GM12878 (cell line): ENCODE measurements at regions not wholly inside any gene's neighbourhood (a gene's known extent, or its start where the extent isn't known, plus 50 kb on each side); places are given as distances from the start of the nearest gene placed in this dataset.
"Not testable (repeated sequence)": the region's sequence is repeated elsewhere in the genome, so short reads cannot be mapped to it uniquely, and the experiment has no call there.

Source experiments
- CEBPB ChIP-seq, 2 experiments: fragments of 150-350 bp in 1 of 2; IDR thresholded peaks; 2 replicates each; pipeline ENCODE4 v1.6.1; 2012 to 2014; ENCODE audit warnings: low read depth in 2 of 2, low read length in 2 of 2, borderline replicate concordance in 1 of 2, inconsistent platforms in 1 of 2
- CHD2 ChIP-seq: IDR thresholded peaks from 2 replicates; pipeline ENCODE4 v1.6.1; 2011; ENCODE audit warnings: low read depth, low read length, improper control_type of control experiment, borderline replicate concordance
- JUNB ChIP-seq: IDR thresholded peaks from 2 replicates; pipeline ENCODE4 v1.6.1; 2016; ENCODE audit warnings: antibody characterized with exemption, mild to moderate bottlenecking
- KDM1A ChIP-seq: fragments of 200-600 bp; sonication (generic); IDR thresholded peaks from 2 replicates; pipeline ENCODE4 v1.6.1; 2016; ENCODE audit warnings: borderline replicate concordance
- NBN ChIP-seq: fragments of 450-650 bp; IDR thresholded peaks from 2 replicates; pipeline ENCODE4 v1.6.1; 2016
- NFYB ChIP-seq: IDR thresholded peaks from 2 replicates; pipeline ENCODE4 v1.6.1; 2011; ENCODE audit warnings: low read depth, mild to moderate bottlenecking, low read length, improper control_type of control experiment, moderate library complexity; ENCODE audit not compliant: insufficient read depth
- RCOR1 ChIP-seq: conservative IDR thresholded peaks from 2 replicates; pipeline ENCODE4 v1.6.1; 2012; ENCODE audit warnings: low read depth, low read length, improper control_type of control experiment
- SMC3 ChIP-seq: IDR thresholded peaks from 2 replicates; pipeline ENCODE4 v1.6.1; 2011; ENCODE audit warnings: low read length, improper control_type of control experiment, borderline replicate concordance
- STAT1 ChIP-seq: fragments of 450-650 bp; conservative IDR thresholded peaks from 2 replicates; pipeline ENCODE4 v1.6.1; 2014; ENCODE audit warnings: antibody characterized with exemption, mild to moderate bottlenecking
- ZNF24 ChIP-seq: fragments of 450-650 bp; IDR thresholded peaks from 2 replicates; pipeline ENCODE4 v1.6.1; 2017; ENCODE audit warnings: antibody characterized with exemption, mild to moderate bottlenecking
- TF ChIP-seq, protein P1 (sequence below): IDR thresholded peaks from 2 replicates; pipeline ENCODE4 v1.6.1; 2012; ENCODE audit warnings: low read depth, low read length, improper control_type of control experiment
- TF ChIP-seq, protein P2 (sequence below), 3 experiments: IDR thresholded peaks in 2 of 3; conservative IDR thresholded peaks in 1 of 3; 2 replicates each; pipeline ENCODE4 v1.5.1; 2011; ENCODE audit warnings: low read depth in 3 of 3, low read length in 3 of 3, mild to moderate bottlenecking in 3 of 3, control low read depth in 2 of 3, moderate library complexity in 2 of 3, inconsistent platforms in 1 of 3, mixed read lengths in 1 of 3; ENCODE audit not compliant: control insufficient read depth in 2 of 3, insufficient read depth in 1 of 3; ENCODE audit errors: extremely low read depth in 1 of 3
- TF ChIP-seq, protein P3 (sequence below): IDR thresholded peaks from 2 replicates; pipeline ENCODE4 v1.6.1; 2011; ENCODE audit warnings: borderline replicate concordance, low read depth, mild to moderate bottlenecking, moderate library complexity, low read length; ENCODE audit not compliant: insufficient read depth, poor library complexity, severe bottlenecking

DNA sequence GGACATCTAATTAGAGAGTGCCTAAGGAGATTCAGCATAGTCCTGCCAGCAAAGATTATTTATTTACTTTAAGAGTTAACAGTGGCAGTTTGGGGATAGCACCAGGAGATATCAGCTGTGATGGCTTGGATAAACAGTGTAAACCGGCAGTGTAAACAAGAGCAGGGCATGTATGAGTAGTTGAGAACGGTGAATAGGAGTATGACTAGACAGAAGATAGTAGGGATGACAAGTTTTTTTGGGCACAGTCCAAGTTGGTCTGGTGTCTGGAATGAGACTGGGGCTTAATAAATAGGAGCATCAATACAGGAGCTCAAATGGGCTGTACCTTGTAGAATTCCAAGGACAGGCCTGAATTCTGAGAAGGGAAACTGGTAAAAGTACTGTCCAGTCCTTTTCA is 123.0 kb upstream of the MDFIC2 start:
- TF ChIP-seq ZNF24; NFYB; NBN; SMC3; CHD2; JUNB; RCOR1; KDM1A; STAT1; CEBPB (IDR thresholded peaks at IDR 0.05; ENCODE audit: borderline replicate concordance in 1 of 2, low read depth in 2 of 2, low read length in 2 of 2): not testable (repeated sequence)
- TF ChIP-seq, protein P1, sequence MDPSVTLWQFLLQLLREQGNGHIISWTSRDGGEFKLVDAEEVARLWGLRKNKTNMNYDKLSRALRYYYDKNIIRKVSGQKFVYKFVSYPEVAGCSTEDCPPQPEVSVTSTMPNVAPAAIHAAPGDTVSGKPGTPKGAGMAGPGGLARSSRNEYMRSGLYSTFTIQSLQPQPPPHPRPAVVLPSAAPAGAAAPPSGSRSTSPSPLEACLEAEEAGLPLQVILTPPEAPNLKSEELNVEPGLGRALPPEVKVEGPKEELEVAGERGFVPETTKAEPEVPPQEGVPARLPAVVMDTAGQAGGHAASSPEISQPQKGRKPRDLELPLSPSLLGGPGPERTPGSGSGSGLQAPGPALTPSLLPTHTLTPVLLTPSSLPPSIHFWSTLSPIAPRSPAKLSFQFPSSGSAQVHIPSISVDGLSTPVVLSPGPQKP, result not testable (repeated sequence)
- TF ChIP-seq, protein P2, sequence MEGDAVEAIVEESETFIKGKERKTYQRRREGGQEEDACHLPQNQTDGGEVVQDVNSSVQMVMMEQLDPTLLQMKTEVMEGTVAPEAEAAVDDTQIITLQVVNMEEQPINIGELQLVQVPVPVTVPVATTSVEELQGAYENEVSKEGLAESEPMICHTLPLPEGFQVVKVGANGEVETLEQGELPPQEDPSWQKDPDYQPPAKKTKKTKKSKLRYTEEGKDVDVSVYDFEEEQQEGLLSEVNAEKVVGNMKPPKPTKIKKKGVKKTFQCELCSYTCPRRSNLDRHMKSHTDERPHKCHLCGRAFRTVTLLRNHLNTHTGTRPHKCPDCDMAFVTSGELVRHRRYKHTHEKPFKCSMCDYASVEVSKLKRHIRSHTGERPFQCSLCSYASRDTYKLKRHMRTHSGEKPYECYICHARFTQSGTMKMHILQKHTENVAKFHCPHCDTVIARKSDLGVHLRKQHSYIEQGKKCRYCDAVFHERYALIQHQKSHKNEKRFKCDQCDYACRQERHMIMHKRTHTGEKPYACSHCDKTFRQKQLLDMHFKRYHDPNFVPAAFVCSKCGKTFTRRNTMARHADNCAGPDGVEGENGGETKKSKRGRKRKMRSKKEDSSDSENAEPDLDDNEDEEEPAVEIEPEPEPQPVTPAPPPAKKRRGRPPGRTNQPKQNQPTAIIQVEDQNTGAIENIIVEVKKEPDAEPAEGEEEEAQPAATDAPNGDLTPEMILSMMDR (IDR thresholded peaks at IDR 0.05 in 2 of 3, conservative IDR thresholded peaks at IDR 0.05 in 1 of 3; ENCODE audit: control insufficient read depth in 2 of 3, extremely low read depth in 1 of 3, insufficient read depth in 1 of 3, low read depth in 3 of 3, low read length in 3 of 3), result not testable (repeated sequence)
- TF ChIP-seq, protein P3, sequence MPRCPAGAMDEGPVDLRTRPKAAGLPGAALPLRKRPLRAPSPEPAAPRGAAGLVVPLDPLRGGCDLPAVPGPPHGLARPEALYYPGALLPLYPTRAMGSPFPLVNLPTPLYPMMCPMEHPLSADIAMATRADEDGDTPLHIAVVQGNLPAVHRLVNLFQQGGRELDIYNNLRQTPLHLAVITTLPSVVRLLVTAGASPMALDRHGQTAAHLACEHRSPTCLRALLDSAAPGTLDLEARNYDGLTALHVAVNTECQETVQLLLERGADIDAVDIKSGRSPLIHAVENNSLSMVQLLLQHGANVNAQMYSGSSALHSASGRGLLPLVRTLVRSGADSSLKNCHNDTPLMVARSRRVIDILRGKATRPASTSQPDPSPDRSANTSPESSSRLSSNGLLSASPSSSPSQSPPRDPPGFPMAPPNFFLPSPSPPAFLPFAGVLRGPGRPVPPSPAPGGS, result not testable (repeated sequence)
